B cell (primary cell): ENCODE measurements at regions not wholly inside any gene's neighbourhood (a gene's known extent, or its start where the extent isn't known, plus 50 kb on each side); places are given as distances from the start of the nearest gene placed in this dataset.

Source experiments
- ATAC-seq: fragments of 200-7000 bp; cut with Tn5 transposase; one replicate; pipeline ENCODE4 v1.10.0; 2021; ENCODE audit warnings: low read depth, mild to moderate bottlenecking, moderate number of reproducible peaks, moderate library complexity
- CTCF ChIA-PET: fragments of 350-600 bp; sonication (Branson Sonifier 250); formaldehyde crosslinking; loops from one replicate; lab custom pipeline; 2021; ENCODE audit warnings: antibody characterized with exemption, inconsistent platforms; lab: Charles Lee
- POLR2A ChIA-PET: fragments of 350-600 bp; sonication (Branson Sonifier 250); formaldehyde crosslinking; loops from one replicate; lab custom pipeline; 2021; ENCODE audit warnings: antibody characterized with exemption; lab: Charles Lee
- DNase-seq: peaks from one replicate; pipeline ENCODE4 v3.0.0; 2013
- H2AFZ ChIP-seq: 2 replicates; pipeline ENCODE4 v1.6.1; 2012; ENCODE audit warnings: mild to moderate bottlenecking, low read depth, low read length; ENCODE audit not compliant: insufficient read depth, poor library complexity, severe bottlenecking
- H3K27ac ChIP-seq, 2 donors: 1 replicate in 1 of 2; 2 replicates in 1 of 2; pipeline ENCODE4 v1.5.1; 2012 to 2013; ENCODE audit warnings: low read length in 2 of 2, mild to moderate bottlenecking in 2 of 2, moderate library complexity in 1 of 2
- H3K27me3 ChIP-seq, 4 experiments: fragments of 200-600 bp in 1 of 4; sonication (generic) in 1 of 4; replicated peaks in 1 of 4; 1 replicate in 2 of 4; 2 replicates in 2 of 4; pipeline versions ENCODE4 v1.6.1 to v1.7.0; 2013 to 2016; ENCODE audit warnings: low read length in 3 of 4, mild to moderate bottlenecking in 2 of 4, mixed read lengths in 1 of 4, moderate library complexity in 1 of 4; ENCODE audit not compliant: insufficient read depth in 4 of 4, control insufficient read depth in 3 of 4; ENCODE audit errors: control extremely low read depth in 1 of 4
- H3K36me3 ChIP-seq, 2 experiments: replicated peaks in 1 of 2; 1 replicate in 1 of 2; 2 replicates in 1 of 2; pipeline versions ENCODE4 v1.6.1 to v1.7.1; 2013; ENCODE audit warnings: low read length in 1 of 2; ENCODE audit not compliant: insufficient read depth in 2 of 2, control insufficient read depth in 1 of 2; ENCODE audit errors: control extremely low read depth in 1 of 2, extremely low read depth in 1 of 2
- H3K4me1 ChIP-seq, 2 donors: fragments of 200-600 bp in 1 of 2; sonication (generic) in 1 of 2; 1 replicate in 1 of 2; 2 replicates in 1 of 2; pipeline versions ENCODE4 v1.5.1 to v1.6.1; 2013 to 2017; ENCODE audit warnings: low read length in 2 of 2; ENCODE audit not compliant: control insufficient read depth in 2 of 2, insufficient read depth in 2 of 2
- H3K4me2 ChIP-seq: replicated peaks from 2 replicates; pipeline ENCODE3; 2012; ENCODE audit warnings: mild to moderate bottlenecking, low read depth, low read length; ENCODE audit not compliant: poor library complexity, severe bottlenecking
- H3K4me3 ChIP-seq, 5 experiments: fragments of 200-600 bp in 1 of 5; sonication (generic) in 1 of 5; 1 replicate in 3 of 5; 2 replicates in 2 of 5; pipeline versions ENCODE4 v1.5.1 to v1.7.0; 2011 to 2016; ENCODE audit warnings: low read length in 4 of 5, mild to moderate bottlenecking in 4 of 5, low read depth in 2 of 5, control low read depth in 1 of 5, moderate library complexity in 1 of 5; ENCODE audit not compliant: insufficient read depth in 1 of 5; ENCODE audit errors: control extremely low read depth in 1 of 5, extremely low read depth in 1 of 5
- H3K79me2 ChIP-seq: fragments of 200-600 bp; sonication (generic); one replicate; pipeline ENCODE4 v1.6.0; 2016; ENCODE audit warnings: low read length; ENCODE audit not compliant: control insufficient read depth, insufficient read depth
- H3K9ac ChIP-seq: fragments of 200-600 bp; sonication (generic); 2 replicates; pipeline ENCODE4 v1.6.1; 2017; ENCODE audit warnings: mild to moderate bottlenecking, low read length, moderate library complexity
- H3K9me3 ChIP-seq, 3 donors: one replicate each; pipeline versions ENCODE4 v1.6.1 to v1.7.1; 2013; ENCODE audit warnings: low read length in 2 of 3; ENCODE audit not compliant: control insufficient read depth in 2 of 3, insufficient read depth in 1 of 3; ENCODE audit errors: control extremely low read depth in 1 of 3
- H4K20me1 ChIP-seq: 2 replicates; pipeline ENCODE4 v1.6.0; 2012; ENCODE audit warnings: mild to moderate bottlenecking, low read length; ENCODE audit not compliant: insufficient read depth, control insufficient read depth, poor library complexity, severe bottlenecking
- H3K27ac Mint-ChIP-seq: one replicate; pipeline ENCODE4 v1.8.0; 2021; ENCODE audit warnings: mixed read lengths
- H3K27me3 Mint-ChIP-seq: one replicate; pipeline ENCODE4 v1.8.0; 2021; ENCODE audit warnings: mixed read lengths
- H3K4me1 Mint-ChIP-seq: one replicate; pipeline ENCODE4 v1.8.0; 2021; ENCODE audit warnings: mixed read lengths
- H3K4me3 Mint-ChIP-seq: one replicate; pipeline ENCODE4 v1.8.0; 2021; ENCODE audit warnings: mixed read lengths
- H3K9me3 Mint-ChIP-seq: one replicate; pipeline ENCODE4 v1.8.0; 2022; ENCODE audit warnings: mixed read lengths; ENCODE audit not compliant: insufficient read depth
- CTCF ChIP-seq: fragments of 200-600 bp; IDR thresholded peaks from one replicate; pipeline ENCODE4 v1.8.0; 2022; ENCODE audit warnings: antibody characterized with exemption, mild to moderate bottlenecking
- EZH2 ChIP-seq: IDR thresholded peaks from 2 replicates; pipeline ENCODE4 v1.6.1; 2012; ENCODE audit warnings: borderline replicate concordance, low read depth, mild to moderate bottlenecking, moderate library complexity, low read length; ENCODE audit not compliant: insufficient read depth, poor library complexity, severe bottlenecking
- WGBS: methylation state at CpG from one replicate; pipeline ENCODE4 v1.1.5; 2013; ENCODE audit warnings: missing lambda C conversion rate; ENCODE audit not compliant: insufficient coverage; 5-methylcytosine and 5-hydroxymethylcytosine counted together
- intact Hi-C: fragments of 100-400 bp; cut with micrococcal nuclease; formaldehyde crosslinking; loops from one replicate; pipeline ENCODE4 v1.10.0; 2022

GRCh38 chr9:81045658-81046057 is 643.7 kb downstream of the TLE1 start:
- DNase-seq, result no peak
- H2AFZ ChIP-seq, result no peak overlapping the region
- no peak for ATAC-seq
- H3K27me3 ChIP-seq, result peaks cover 0 to 4% (median 0%) of the 10 kb centered on the region in 4 experiments
- Mint-ChIP-seq H3K4me1 (no peaks in the 10 kb centered on the region), H3K9me3 (no peaks in the 10 kb centered on the region), H3K27me3 (no peaks in the 10 kb centered on the region), H3K4me3 (no peak overlapping the region), H3K27ac (no peak overlapping the region)
- no peak overlapping the region for H3K9ac ChIP-seq
- H3K27ac ChIP-seq, result no peak overlapping the region
- WGBS, result no CpG with 5 or more reads among the region's 1 CpG
- no peaks in the 10 kb centered on the region for H3K36me3 ChIP-seq
- H3K4me3 ChIP-seq, result no peak overlapping the region
- H3K4me1 ChIP-seq, result no peaks in the 10 kb centered on the region
- intact Hi-C loops, result no loop called here
- no peak for TF ChIP-seq CTCF
- TF ChIP-seq EZH2, result no peak
- no peaks in the 10 kb centered on the region for H3K79me2 ChIP-seq
- H3K4me2 ChIP-seq, result no peak overlapping the region
- ChIA-PET POLR2A (no interaction called here), CTCF (no interaction called here)
- H4K20me1 ChIP-seq, result no peaks in the 10 kb centered on the region
- H3K9me3 ChIP-seq, result no peaks in the 10 kb centered on the region

- Histone ChIP-seq H3K36me3 (no peaks in the 10 kb centered on the region), H3K9me3 (no peaks in the 10 kb centered on the region), H3K9ac (no peak overlapping the region), H3K4me3 (no peak overlapping the region), H3K79me2 (no peaks in the 10 kb centered on the region), H3K4me1 (no peaks in the 10 kb centered on the region), H3K27ac (no peak overlapping the region), H4K20me1 (no peaks in the 10 kb centered on the region), H2AFZ (no peak overlapping the region), H3K4me2 (no peak overlapping the region), H3K27me3 (peaks cover 0 to 4% (median 0%) of the 10 kb centered on the region in 4 experiments)
- POLR2A ChIA-PET, result no interaction called here
- Mint-ChIP-seq H3K27me3 (no peaks in the 10 kb centered on the region), H3K9me3 (no peaks in the 10 kb centered on the region), H3K27ac (no peak overlapping the region), H3K4me1 (no peaks in the 10 kb centered on the region), H3K4me3 (no peak overlapping the region)
- TF ChIP-seq CTCF, result no peak
- TF ChIP-seq EZH2, result no peak
- no peak for ATAC-seq
- WGBS, result 100% methylated on average over 1 of the region's 2 CpGs
- no peak for DNase-seq
- intact Hi-C loops, result no loop called here
- CTCF ChIA-PET, result no interaction called here
These were observed 651.5 kb downstream of the TLE1 start for GRCh38 chr9:81037889-81038288.
